CD14-positive monocyte (primary cell): ENCODE measurements at regions not wholly inside any gene's neighbourhood (a gene's known extent, or its start where the extent isn't known, plus 50 kb on each side); places are given as distances from the start of the nearest gene placed in this dataset.

Experiments used
- DNase-seq, 3 donors: peaks; one replicate each; pipeline ENCODE4 v3.0.0-alpha.2; 2011 to 2022
- H2AFZ ChIP-seq: 2 replicates; pipeline ENCODE4 v1.6.0; 2012; ENCODE audit warnings: mild to moderate bottlenecking, low read depth, low read length, inconsistent platforms; ENCODE audit not compliant: insufficient read depth, poor library complexity, severe bottlenecking
- H3K27ac ChIP-seq, 2 donors: 1 replicate in 1 of 2; 2 replicates in 1 of 2; pipeline ENCODE4 v1.5.1; 2012 to 2013; ENCODE audit warnings: low read length in 2 of 2, control low read depth in 1 of 2, inconsistent platforms in 1 of 2, low read depth in 1 of 2, mild to moderate bottlenecking in 1 of 2
- H3K27me3 ChIP-seq, 2 donors: one replicate each; pipeline versions ENCODE4 v1.6.0 to v1.6.1; 2011 to 2013; ENCODE audit warnings: low read length in 2 of 2; ENCODE audit not compliant: control insufficient read depth in 2 of 2, insufficient read depth in 2 of 2
- H3K36me3 ChIP-seq, 2 donors: replicated peaks in 1 of 2; 1 replicate in 1 of 2; 2 replicates in 1 of 2; pipeline versions ENCODE4 v1.5.1 to v1.6.1; 2012 to 2013; ENCODE audit warnings: low read length in 2 of 2, control low read depth in 1 of 2, inconsistent platforms in 1 of 2, mild to moderate bottlenecking in 1 of 2; ENCODE audit not compliant: insufficient read depth in 2 of 2, control insufficient read depth in 1 of 2
- H3K4me1 ChIP-seq, 2 donors: 1 replicate in 1 of 2; 2 replicates in 1 of 2; pipeline versions ENCODE4 v1.5.1 to v1.6.1; 2012 to 2013; ENCODE audit warnings: low read length in 2 of 2, control low read depth in 1 of 2, inconsistent platforms in 1 of 2, mild to moderate bottlenecking in 1 of 2, moderate library complexity in 1 of 2; ENCODE audit not compliant: insufficient read depth in 2 of 2, control insufficient read depth in 1 of 2
- H3K4me2 ChIP-seq: replicated peaks from 2 replicates; pipeline ENCODE3; 2012; ENCODE audit warnings: low read length, moderate library complexity, mild to moderate bottlenecking; ENCODE audit not compliant: poor library complexity, severe bottlenecking; ENCODE audit errors: extremely low read depth
- H3K4me3 ChIP-seq, 3 experiments: fragments of 200-600 bp in 1 of 3; sonication (generic) in 1 of 3; replicated peaks in 1 of 3; 1 replicate in 2 of 3; 2 replicates in 1 of 3; pipeline ENCODE4 v1.5.1; 2011 to 2013; ENCODE audit warnings: low read length in 3 of 3, mild to moderate bottlenecking in 3 of 3, control low read depth in 2 of 3, low read depth in 2 of 3, inconsistent platforms in 1 of 3, moderate library complexity in 1 of 3
- H3K79me2 ChIP-seq: 2 replicates; pipeline ENCODE4 v1.6.0; 2012; ENCODE audit warnings: mild to moderate bottlenecking, control low read depth, inconsistent platforms, low read length, moderate library complexity; ENCODE audit not compliant: insufficient read depth
- H3K9ac ChIP-seq: 2 replicates; pipeline ENCODE4 v1.6.0; 2017; ENCODE audit warnings: low read length, mild to moderate bottlenecking; ENCODE audit not compliant: insufficient read depth, poor library complexity, severe bottlenecking
- H3K9me3 ChIP-seq, 2 donors: replicated peaks in 1 of 2; 1 replicate in 1 of 2; 2 replicates in 1 of 2; pipeline versions ENCODE4 v1.5.1 to v1.6.1; 2012 to 2013; ENCODE audit warnings: low read length in 2 of 2, control low read depth in 1 of 2; ENCODE audit not compliant: control insufficient read depth in 1 of 2, insufficient read depth in 1 of 2
- H4K20me1 ChIP-seq: 2 replicates; pipeline ENCODE4 v1.6.0; 2012; ENCODE audit warnings: mild to moderate bottlenecking, low read length, control low read depth, moderate library complexity; ENCODE audit not compliant: insufficient read depth
- H3K27ac Mint-ChIP-seq, 7 donors: one replicate each; pipeline ENCODE4 v1.8.0; 2020; ENCODE audit warnings: mild to moderate bottlenecking in 7 of 7, mixed read lengths in 7 of 7, moderate library complexity in 6 of 7, inconsistent platforms in 2 of 7
- H3K27me3 Mint-ChIP-seq, 3 donors: one replicate each; pipeline ENCODE4 v1.8.0; 2021 to 2022; ENCODE audit warnings: low read depth in 3 of 3, mild to moderate bottlenecking in 3 of 3, mixed read lengths in 3 of 3, moderate library complexity in 3 of 3, inconsistent platforms in 1 of 3
- H3K36me3 Mint-ChIP-seq, 2 donors: one replicate each; pipeline ENCODE4 v1.8.0; 2020; ENCODE audit warnings: mixed read lengths in 2 of 2, inconsistent platforms in 1 of 2, mild to moderate bottlenecking in 1 of 2
- H3K4me1 Mint-ChIP-seq: one replicate; pipeline ENCODE4 v1.8.0; 2020; ENCODE audit warnings: mild to moderate bottlenecking, mixed read lengths
- H3K4me3 Mint-ChIP-seq, 2 donors: one replicate each; pipeline ENCODE4 v1.8.0; 2020; ENCODE audit warnings: mild to moderate bottlenecking in 2 of 2, mixed read lengths in 2 of 2, moderate library complexity in 1 of 2
- H3K9me3 Mint-ChIP-seq, 7 donors: one replicate each; pipeline ENCODE4 v1.8.0; 2020 to 2022; ENCODE audit warnings: mixed read lengths in 7 of 7, mild to moderate bottlenecking in 6 of 7, moderate library complexity in 6 of 7, inconsistent platforms in 2 of 7
- CTCF ChIP-seq: fragments of 200-600 bp; IDR thresholded peaks from one replicate; pipeline ENCODE4 v1.8.0; 2022; ENCODE audit warnings: antibody characterized with exemption, mild to moderate bottlenecking
- WGBS: methylation state at CpG from one replicate; pipeline ENCODE4 v1.1.5; 2013; ENCODE audit warnings: missing lambda C conversion rate; ENCODE audit not compliant: insufficient coverage; 5-methylcytosine and 5-hydroxymethylcytosine counted together
- intact Hi-C, 2 donors: fragments of 100-400 bp; cut with micrococcal nuclease; formaldehyde crosslinking; loops; one replicate each; pipeline versions ENCODE4 v1.15.0 to v1.15.1; 2023

DNA sequence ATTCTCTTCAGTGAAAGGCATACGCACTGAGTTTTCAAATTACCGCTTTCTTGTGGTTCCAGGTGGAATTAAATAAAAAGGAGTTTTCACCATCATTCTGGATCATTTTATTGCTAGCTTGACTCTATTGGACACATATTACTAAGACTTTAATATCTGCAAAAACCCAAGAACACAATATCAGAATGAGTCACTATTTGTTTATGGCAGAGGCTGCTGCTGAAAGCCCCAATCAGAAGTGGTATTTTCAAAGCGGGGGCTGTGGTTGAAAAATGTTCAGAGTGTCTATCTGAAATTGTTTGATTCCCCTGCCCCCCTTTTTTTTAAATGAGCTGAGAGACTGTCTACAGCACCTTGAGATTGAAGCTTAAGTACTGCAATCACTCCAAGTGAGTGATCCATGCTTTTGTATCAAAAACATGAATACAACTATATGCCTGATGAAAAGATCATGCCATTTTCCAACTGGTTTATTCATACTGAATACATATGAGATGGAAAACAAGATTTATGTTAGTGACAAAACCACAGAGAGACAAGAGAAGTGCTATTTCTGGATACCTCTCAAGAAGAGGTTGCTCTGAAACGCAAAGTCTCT is 376.4 kb downstream of the HTR7 start:
- no peaks in the 10 kb centered on the region for H4K20me1 ChIP-seq
- H3K79me2 ChIP-seq, result no peaks in the 10 kb centered on the region
- no peak overlapping the region for H3K27ac ChIP-seq
- no peak overlapping the region for H3K4me2 ChIP-seq
- H3K4me3 Mint-ChIP-seq, result no peak overlapping the region
- DNase-seq, result no peak
- H3K9me3 ChIP-seq, result peaks cover 0 to 9% of the 10 kb centered on the region in 2 donors
- H3K27me3 Mint-ChIP-seq, result no peaks in the 10 kb centered on the region
- no peak overlapping the region for H3K4me3 ChIP-seq
- TF ChIP-seq CTCF, result no peak
- no peak overlapping the region for H3K9ac ChIP-seq
- no peak overlapping the region for H2AFZ ChIP-seq
- H3K27ac Mint-ChIP-seq, result no peak overlapping the region
- H3K9me3 Mint-ChIP-seq, result peaks cover 0 to 10% (median 2%) of the 10 kb centered on the region in 7 donors
- no peaks in the 10 kb centered on the region for H3K27me3 ChIP-seq
- H3K4me1 Mint-ChIP-seq, result no peaks in the 10 kb centered on the region
- H3K4me1 ChIP-seq, result no peaks in the 10 kb centered on the region
- no peaks in the 10 kb centered on the region for H3K36me3 ChIP-seq
- intact Hi-C loops, result no loop called here
- H3K36me3 Mint-ChIP-seq, result no peaks in the 10 kb centered on the region
- 75% methylated on average over 1 of the region's 4 CpGs for WGBS

DNA sequence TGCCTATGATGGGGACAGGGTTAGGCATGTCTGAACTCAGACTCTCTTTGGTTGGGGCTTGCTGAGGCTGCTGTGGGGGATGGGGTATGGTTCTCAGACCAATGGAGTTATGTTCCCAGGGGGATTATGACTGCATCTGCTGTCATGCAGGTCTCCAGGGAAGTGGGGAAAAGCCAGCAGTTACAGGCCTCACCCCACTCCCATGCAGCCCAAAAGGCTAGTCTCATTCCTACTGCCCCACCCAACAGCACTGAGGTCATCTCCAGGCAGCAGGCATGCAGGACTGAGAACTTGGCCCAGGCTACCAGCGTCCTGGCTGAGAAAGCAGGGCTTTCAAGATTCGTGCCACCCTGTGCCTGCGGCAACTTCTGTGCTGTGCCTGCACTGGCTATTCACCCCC is 373.3 kb downstream of the HTR7 start:
- H3K27me3 ChIP-seq, result no peaks in the 10 kb centered on the region
- no peaks in the 10 kb centered on the region for H3K79me2 ChIP-seq
- H2AFZ ChIP-seq, result no peak overlapping the region
- no peaks in the 10 kb centered on the region for H4K20me1 ChIP-seq
- H3K4me1 ChIP-seq, result no peaks in the 10 kb centered on the region
- no peak overlapping the region for H3K4me3 Mint-ChIP-seq
- H3K27ac Mint-ChIP-seq, result peak overlapping the region in 1 of 7 donors; percentile 66
- H3K27me3 Mint-ChIP-seq, result no peaks in the 10 kb centered on the region
- DNase-seq, result no peak
- H3K27ac ChIP-seq, result no peak overlapping the region
- H3K9me3 Mint-ChIP-seq, result peaks cover 0 to 10% (median 2%) of the 10 kb centered on the region in 7 donors
- H3K4me2 ChIP-seq, result no peak overlapping the region
- intact Hi-C loops, result no loop called here
- no peak overlapping the region for H3K4me3 ChIP-seq
- WGBS, result 89% methylated on average over 3 of the region's 3 CpGs
- no peak overlapping the region for H3K9ac ChIP-seq
- TF ChIP-seq CTCF, result no peak
- H3K36me3 ChIP-seq, result no peaks in the 10 kb centered on the region
- H3K4me1 Mint-ChIP-seq, result no peaks in the 10 kb centered on the region
- H3K9me3 ChIP-seq, result peaks cover 0 to 9% of the 10 kb centered on the region in 2 donors
- no peaks in the 10 kb centered on the region for H3K36me3 Mint-ChIP-seq
